Endothelial cell of umbilical vein (primary cell): ENCODE measurements at regions not wholly inside any gene's neighbourhood (a gene's known extent, or its start where the extent isn't known, plus 50 kb on each side); places are given as distances from the start of the nearest gene placed in this dataset.
"Not testable (repeated sequence)": the region's sequence is repeated elsewhere in the genome, so short reads cannot be mapped to it uniquely, and the experiment has no call there.

ENCODE experiments used
- EZH2 ChIP-seq: IDR thresholded peaks from 2 replicates; pipeline ENCODE4 v1.6.1; 2012; ENCODE audit warnings: borderline replicate concordance, low read depth, mild to moderate bottlenecking, moderate library complexity, low read length, inconsistent platforms; ENCODE audit not compliant: severe bottlenecking
- FOS ChIP-seq: IDR thresholded peaks from 2 replicates; pipeline ENCODE4 v1.6.1; 2011; ENCODE audit warnings: mild to moderate bottlenecking, low read length, moderate library complexity, borderline replicate concordance; ENCODE audit not compliant: insufficient read depth
- JUN ChIP-seq: IDR thresholded peaks from 2 replicates; pipeline ENCODE4 v1.6.1; 2011; ENCODE audit warnings: borderline replicate concordance, low read depth; ENCODE audit not compliant: insufficient read length, insufficient read depth
- MYC ChIP-seq: IDR thresholded peaks from one replicate; pipeline ENCODE4 v1.6.1; 2011; ENCODE audit warnings: mild to moderate bottlenecking, low read depth, low read length
- POLR2A ChIP-seq: IDR thresholded peaks from 2 replicates; pipeline ENCODE4 v1.6.1; 2012; ENCODE audit warnings: low read depth, mild to moderate bottlenecking, control low read depth, low read length
- POLR2AphosphoS5 ChIP-seq: IDR thresholded peaks from 2 replicates; pipeline ENCODE4 v1.6.1; 2012; ENCODE audit warnings: low read depth, mild to moderate bottlenecking, control low read depth, low read length, moderate library complexity; ENCODE audit not compliant: insufficient read depth
- TF ChIP-seq, protein P1 (sequence below): IDR thresholded peaks from 2 replicates; pipeline ENCODE4 v1.6.1; 2011; ENCODE audit not compliant: insufficient read depth, insufficient read length
- TF ChIP-seq, protein P2 (sequence below), 2 donors: IDR thresholded peaks; 1 replicate in 1 of 2; 2 replicates in 1 of 2; pipeline ENCODE4 v1.5.1; 2011; ENCODE audit warnings: low read length in 2 of 2, mild to moderate bottlenecking in 2 of 2, moderate library complexity in 2 of 2, control low read depth in 1 of 2, inconsistent platforms in 1 of 2, low read depth in 1 of 2; ENCODE audit not compliant: insufficient read depth in 1 of 2; ENCODE audit errors: extremely low read depth in 1 of 2

DNA sequence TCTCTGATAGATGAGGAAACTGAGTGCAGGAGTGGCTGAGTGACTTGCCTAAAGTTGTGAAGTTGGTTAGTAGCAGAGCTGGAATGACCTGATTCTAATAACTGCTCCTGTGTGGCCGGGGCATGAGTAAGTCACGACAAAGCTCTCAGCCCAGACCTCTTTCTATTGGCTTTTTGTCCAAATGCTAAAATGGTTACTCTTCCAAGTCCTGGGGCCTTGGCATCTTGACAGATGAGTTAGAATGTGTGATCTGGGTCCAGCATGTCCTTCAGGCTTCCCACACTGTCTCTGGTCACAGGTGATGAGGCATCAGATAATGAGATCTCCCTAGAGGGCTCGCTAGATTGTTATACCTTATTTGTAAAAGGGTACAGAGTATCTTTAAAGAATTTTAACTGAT, 260.5 kb upstream of the CHAC2 start:
- TF ChIP-seq, protein P1, sequence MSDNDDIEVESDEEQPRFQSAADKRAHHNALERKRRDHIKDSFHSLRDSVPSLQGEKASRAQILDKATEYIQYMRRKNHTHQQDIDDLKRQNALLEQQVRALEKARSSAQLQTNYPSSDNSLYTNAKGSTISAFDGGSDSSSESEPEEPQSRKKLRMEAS = not testable (repeated sequence)
- TF ChIP-seq EZH2, POLR2AphosphoS5, POLR2A, JUN, MYC, FOS: not testable (repeated sequence)
- TF ChIP-seq, protein P2, sequence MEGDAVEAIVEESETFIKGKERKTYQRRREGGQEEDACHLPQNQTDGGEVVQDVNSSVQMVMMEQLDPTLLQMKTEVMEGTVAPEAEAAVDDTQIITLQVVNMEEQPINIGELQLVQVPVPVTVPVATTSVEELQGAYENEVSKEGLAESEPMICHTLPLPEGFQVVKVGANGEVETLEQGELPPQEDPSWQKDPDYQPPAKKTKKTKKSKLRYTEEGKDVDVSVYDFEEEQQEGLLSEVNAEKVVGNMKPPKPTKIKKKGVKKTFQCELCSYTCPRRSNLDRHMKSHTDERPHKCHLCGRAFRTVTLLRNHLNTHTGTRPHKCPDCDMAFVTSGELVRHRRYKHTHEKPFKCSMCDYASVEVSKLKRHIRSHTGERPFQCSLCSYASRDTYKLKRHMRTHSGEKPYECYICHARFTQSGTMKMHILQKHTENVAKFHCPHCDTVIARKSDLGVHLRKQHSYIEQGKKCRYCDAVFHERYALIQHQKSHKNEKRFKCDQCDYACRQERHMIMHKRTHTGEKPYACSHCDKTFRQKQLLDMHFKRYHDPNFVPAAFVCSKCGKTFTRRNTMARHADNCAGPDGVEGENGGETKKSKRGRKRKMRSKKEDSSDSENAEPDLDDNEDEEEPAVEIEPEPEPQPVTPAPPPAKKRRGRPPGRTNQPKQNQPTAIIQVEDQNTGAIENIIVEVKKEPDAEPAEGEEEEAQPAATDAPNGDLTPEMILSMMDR (IDR thresholded peaks at IDR 0.05; ENCODE audit: extremely low read depth in 1 of 2, insufficient read depth in 1 of 2, low read depth in 1 of 2, low read length in 2 of 2) = not testable (repeated sequence)
